ENCODE measurements at regions not wholly inside any gene's neighbourhood (a gene's known extent, or its start where the extent isn't known, plus 50 kb on each side); places are given as distances from the start of the nearest gene placed in this dataset.
"Not testable (repeated sequence)": the region's sequence is repeated elsewhere in the genome, so short reads cannot be mapped to it uniquely, and the experiment has no call there.

DNA sequence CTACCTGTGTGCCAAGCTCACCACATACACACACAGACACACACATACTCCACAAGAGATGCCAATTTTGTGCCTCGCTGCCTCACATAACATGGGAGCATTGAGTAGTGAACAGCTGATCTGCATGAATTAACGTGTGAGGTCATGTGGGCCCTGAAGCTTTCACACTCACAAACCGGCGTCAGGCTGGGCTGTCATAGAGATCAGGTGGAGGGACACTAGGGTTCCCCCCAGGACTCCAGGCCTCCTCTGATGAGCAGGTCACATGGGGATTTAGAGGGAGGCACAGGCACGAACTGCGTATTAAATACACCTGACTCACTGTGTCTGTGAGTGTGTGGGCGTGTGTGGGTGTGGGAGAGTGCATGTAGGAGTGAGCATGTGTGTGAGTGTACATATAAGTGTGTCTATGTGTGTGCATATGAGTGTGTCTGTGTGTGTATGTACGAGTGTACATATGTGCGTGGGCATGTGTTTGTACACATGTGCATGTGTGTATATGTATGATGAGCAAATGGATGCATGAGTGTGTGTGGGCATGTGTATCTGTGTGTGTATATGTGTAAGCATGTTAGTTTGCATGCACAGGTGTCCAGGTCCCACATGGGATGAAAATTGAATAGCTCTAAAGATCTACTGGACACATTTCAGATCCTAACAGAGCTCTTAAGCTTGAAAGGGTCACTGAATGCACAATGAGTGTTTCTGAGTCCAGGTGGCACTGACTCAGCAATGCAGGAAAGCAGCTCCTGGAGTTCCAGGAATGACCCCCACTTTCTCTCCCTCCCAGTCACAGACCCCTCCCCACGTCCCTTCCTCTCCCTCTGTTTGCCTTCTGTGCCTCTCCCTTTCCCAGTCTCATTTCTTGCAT lies 336.6 kb downstream of the PREX1 start:
- no peak for DNase-seq (ENCODE audit: low read depth)

DNA sequence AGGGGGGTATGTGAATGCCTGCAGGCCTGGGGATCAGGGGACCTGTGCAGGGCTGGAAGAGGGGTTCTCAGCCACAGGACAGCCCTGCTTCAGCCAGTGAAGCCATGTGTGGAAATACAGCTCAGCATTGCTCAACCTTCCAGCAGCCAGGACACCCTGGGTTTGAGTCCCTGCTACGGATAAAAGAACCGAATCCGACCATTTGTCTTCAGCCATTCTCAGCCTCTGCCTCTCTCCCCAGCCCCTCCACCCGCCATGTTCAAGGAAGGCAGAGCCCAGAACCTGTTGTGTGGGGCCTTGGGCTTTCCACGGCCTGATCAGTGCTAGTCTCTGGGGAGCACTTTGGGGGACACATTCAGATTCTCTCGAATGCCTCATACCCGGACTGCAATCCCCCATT lies 337.5 kb downstream of the PREX1 start:
- not testable (repeated sequence) for DNase-seq (ENCODE audit: low read depth)

DNA sequence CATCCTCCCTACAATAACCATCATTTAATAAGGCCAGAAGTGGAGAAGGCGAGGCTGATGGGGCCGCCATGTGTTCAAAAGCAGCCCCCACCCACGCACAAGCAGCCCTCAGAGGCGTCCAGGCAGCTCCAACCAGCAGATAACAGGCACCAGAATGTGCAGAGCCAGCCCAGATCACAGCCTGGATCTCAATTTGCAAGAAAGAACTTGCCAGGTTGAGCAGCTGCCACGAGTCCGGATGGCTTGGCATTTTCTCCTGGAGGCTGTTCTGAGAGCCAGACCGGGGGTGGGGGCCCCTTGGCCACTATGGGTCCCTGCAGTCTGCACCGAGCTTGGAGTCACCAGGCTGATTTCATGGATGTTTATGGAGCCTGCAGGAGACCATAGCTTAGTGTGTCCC lies 338.1 kb downstream of the PREX1 start:
- no peak for DNase-seq (ENCODE audit: low read depth)

DNA sequence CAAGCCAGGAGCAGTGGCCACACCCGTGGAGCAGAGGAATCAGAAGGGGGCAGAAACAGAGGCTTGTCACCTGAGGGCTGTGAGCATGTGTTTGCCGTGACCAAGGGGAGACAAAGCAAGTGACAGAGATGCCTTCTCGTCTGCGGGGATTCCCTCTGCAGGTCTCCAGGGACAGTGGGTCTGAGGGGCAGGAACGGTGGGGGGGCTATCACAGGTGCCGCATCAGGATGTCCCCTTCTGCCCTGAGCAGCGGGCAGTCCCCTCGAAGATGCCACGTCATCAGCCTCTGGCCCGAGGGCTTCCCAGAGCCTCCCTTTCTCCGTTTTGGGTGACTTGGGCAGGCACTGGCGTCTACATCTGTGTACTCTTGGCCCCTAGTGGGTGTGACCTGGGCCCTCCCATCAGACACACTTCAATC lies 338.7 kb downstream of the PREX1 start:
- DNase-seq (ENCODE audit: low read depth), result no peak

DNA sequence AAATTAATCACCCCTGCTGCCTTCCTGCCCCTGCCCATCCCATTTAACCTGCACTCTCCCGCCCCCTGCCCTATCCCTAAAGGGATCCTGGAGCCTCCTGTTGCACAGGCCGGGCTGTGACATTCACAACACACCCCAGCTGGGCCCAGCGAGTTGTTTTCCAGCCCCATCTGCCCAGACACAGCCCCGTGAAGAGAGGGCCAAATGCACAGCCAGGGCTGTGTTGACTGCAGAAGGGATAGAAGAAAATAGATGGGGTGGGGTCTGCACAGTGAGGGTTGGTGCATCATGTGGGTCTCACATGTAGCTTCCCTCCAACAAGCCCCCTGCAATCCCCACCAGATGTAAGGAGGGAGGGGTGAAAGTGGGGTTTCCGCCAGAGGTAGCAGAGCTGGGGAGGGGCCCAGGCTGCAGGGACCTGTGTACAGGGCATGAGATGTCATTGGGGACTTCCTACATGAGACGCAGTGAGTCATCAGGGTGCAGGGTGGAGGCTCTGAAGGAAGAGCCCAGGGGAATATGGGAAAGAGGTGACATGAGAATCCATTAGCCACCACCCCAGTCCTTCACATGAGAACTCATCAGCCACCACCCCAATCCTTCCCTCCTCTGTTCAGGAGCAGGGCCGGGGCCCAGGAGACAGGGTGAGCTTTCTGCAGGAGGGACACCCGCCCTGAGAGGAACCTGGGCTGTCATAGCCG lies 339.3 kb downstream of the PREX1 start:
- DNase-seq (ENCODE audit: low read depth), result not testable (repeated sequence)

DNA sequence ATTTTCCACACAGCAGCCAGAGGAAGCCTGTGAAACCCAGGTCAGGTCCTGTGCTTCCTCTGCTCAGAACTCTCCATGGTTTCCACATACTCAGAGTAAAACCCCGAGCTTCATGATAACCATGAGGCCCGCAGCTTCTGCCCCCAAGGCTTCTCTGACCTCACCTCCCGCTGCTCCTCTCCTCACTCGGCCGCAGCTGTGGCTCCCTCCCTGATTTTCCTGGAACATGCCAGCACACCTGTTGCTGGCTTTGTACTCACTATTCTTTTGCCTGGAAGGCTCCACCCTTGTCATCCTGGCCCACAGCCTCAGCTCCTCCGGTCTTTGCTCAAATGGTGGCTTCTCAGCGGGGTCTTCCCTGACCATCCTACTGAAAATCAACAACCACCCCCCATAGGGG lies 341.7 kb downstream of the PREX1 start:
- no peak for DNase-seq (ENCODE audit: low read depth)

DNA sequence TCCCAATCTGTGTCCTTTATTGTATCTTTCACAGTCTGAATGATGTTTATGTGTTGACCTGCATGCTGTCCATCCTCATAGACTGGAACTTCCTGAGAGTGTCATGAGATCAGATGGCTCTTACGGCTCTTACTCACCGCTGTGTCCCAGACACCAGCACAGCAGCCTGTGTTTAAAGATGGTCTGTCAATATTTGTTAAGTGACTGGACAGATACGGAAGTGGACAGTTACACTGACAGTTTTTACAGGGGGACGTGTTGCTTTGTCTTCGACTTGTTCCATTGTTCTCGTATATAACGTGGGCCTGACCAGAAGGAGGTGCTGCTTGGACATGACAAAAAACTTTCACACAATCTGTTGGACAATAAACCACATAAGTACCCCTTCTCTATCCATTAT lies 342.6 kb downstream of the PREX1 start:
- DNase-seq (ENCODE audit: low read depth), result not testable (repeated sequence)

DNA sequence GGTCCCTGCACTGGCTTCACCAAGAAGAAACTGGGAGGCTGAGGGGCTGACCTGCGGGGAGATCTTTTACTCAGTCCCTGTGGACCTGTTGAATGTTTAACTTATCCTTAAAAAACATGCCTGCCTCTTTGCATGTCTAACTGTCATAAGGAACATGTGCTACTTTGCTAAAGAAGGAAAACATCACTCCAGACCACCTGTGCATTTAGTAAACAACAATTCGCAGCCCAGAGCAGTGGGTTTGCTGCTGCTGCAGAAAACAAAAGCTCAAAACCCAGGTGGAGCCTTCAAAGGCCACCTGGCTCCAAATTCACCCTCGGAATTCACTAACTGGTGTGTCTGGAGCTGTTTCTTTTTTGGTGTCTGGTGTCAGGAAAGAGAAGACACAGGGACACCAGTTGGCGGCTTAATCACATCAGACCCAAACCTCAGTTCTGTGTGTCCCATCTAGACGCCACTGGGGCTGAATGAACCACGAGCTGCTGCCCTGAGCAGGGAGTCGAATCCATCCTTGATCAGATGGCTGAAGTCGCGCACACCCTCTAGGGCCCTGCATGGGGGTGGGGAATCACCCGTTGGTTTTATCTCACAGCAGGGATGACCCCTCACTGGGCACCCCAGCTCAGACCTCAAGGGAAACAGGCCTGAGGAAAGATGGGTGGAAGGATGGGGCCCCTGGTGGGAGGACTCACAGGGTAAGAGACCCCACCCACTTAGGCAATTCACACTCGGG lies 344.3 kb downstream of the PREX1 start:
- no peak for DNase-seq (ENCODE audit: low read depth)

DNA sequence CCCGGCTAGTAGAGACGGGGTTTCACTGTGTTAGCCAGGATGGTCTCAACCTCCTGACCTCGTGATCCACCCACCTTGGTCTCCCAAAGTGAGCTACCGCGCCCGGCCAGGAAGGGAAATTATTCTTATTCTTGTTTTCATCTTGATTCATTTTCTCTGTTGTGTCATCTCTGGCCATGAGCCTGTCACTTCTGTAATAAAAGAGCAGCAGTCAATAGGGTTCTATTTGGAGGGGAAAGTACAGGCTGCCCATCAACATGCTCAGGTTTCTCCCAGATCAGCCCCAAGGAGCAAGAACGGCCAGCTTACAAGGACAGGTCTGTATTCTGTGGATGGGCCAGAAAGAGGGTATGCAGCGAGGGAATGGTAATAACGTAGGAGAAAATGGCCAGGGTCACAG lies 345.0 kb downstream of the PREX1 start:
- DNase-seq (ENCODE audit: low read depth), result no peak

DNA sequence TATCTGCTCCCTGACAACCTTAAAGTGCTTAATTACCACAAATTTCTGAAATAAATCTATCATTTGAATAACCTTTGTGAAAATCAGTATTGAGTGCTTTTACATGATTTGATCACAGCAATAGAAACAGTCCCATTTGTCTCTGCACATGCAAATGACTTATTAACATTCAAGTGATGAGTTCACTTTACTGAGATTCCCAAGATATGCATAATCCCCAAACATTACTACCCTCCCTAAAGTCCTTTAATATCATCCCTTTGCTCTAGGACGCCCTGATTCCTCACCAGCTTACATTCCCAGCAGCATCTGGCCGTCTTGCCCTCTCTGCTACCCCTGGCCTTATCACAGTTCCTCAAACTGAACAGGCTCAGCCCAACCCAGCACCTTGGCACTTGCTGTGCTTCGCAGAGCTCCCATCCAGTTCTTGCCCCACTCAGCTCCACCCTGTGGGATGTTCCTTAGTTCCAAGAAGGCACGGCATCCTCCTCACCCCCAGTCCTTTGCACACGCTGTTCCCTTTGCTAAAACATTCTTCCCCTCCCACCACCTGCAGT lies 347.5 kb downstream of the PREX1 start:
- no peak for DNase-seq (ENCODE audit: low read depth)

DNA sequence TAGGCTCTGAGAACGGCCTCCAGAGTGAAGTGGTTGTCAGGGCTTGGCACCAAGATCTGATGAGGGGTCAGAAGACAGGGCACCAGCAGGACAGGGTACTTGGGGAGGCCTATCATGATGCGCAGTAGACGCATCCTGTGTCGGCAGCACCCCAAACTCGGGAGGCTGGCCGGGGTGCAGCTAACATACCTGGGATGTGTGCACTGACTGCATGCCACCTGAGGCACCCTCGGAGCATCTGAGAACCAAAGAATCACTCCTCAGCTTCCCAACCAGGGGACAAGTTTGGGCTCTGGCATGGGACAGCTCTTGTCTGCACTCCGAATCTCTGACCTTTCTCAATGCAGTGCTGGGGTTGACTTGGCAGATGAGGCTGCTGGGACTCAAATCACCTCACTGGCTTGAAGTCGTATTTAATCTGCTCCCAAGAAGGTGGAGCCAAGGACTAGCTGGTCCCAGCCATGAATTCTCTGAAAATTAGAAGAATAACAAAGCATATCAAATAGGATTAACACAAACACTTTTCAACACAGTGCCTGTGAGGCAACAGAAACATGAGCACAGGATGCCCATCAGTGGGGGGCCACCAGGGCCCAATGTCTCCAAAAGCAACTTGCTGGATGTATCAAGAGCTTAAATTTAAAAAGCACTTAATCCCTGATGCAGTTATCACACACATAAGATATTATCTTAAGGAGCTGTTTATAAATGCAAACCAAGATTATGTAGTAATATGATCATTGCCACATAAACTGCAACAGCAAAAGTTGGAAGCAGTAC lies 348.8 kb downstream of the PREX1 start:
- no peak for DNase-seq (ENCODE audit: low read depth)

DNA sequence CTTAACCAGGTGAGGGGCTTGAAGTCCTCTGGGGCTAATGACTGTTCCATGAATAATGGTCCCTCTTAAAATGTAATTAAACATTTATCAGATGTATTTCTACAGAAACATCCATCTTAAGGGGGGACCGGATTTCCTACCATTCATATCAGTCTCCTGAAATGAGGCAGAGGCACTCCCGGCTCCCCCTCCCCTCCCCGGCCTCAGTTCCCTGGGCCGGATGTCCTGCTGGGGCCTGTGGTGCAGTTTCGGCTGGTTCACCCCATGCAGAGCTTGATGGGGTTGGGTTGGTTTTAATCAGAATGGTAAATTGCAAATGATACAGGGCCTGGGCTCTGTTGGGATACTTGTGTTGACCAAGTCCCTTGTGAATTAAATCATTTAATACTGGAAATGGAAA lies 349.4 kb downstream of the PREX1 start:
- DNase-seq (ENCODE audit: low read depth), result no peak

DNA sequence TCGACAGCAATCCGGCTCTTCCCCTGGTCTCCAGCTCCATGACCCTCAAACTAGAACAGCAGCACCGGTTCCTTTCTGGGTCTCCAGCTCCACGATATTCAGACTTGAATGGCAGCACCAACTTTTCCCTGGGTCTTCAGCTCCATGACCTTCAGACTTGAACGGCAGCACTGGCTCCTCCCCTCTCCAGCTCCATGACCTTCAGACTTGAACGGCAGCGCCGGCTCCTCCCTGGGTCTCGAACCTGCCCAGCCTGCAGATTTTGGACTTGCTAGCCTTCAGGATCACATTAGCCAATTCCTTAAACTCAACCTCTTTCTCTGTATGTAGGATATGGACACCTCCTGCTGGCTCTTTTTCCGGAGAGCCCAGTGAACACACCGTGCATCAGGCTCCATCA lies 350.9 kb downstream of the PREX1 start:
- no peak for DNase-seq (ENCODE audit: low read depth)

DNA sequence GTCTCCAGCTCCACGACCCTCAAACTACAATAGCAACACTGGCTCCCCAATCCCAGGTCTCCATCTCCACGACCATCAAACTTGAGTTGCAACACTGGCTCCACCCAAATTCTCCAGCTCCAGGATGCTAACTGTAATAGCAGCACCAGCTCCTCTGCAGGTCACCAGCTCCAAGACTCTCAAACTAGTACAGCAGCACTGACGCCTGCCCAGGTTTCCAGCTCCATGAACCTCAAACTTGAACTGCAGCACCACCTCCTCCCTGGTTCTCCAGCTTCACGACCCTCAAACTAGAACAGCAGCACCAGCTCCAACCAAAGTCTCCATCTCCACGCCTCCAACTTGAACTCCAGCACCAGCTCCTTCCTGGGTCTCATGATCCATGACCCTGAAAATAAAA lies 353.8 kb downstream of the PREX1 start:
- no peak for DNase-seq (ENCODE audit: low read depth)

DNA sequence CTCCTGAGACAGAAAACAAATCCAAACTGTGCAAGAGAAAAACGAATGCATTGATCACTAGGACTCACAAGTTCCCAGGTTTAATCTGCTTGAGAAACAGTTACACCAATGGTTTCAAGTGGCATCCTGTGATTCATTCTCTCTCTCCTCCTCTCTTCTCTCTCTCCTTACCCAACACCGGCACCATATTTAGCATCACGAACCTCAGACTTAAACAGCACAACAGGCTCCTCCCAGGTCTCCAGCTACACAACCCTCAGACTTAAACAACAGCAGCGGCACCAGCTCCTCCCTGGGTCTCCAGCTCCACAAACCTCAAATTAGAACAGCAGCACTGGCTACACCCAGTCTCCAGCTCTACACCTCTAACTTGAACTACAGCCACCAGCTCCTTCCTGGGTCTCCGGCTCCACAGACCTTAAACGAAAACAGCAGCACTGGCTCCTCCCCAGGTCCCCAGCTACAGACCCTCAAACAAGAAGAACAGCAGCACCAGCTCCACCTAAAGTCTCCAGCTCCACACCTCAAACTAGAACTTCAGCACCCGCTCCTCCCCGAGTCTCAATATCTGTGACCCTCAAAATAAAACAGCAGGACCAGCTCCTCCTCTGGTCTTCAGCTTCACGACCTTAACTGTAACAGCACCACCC lies 355.9 kb downstream of the PREX1 start:
- no peak for DNase-seq (ENCODE audit: low read depth)

DNA sequence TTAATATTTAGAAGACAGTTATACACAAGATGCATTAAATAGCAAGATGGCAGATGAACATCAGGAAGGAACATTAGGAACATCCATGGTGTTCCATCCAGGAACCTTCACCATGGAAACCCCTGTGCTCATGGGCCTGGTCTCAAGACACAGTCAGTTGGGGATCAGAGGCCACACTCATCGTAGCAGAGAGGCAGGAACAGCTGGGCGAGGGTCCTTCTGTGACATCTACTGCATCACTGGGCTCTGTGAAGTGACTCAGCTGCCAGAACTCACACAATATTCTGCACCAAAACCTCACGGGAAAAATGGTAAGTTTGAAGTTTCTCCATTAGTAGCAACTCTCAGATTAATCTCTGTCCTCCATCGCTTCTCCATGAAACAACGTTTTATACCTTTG lies 356.6 kb downstream of the PREX1 start:
- DNase-seq (ENCODE audit: low read depth), result no peak

DNA sequence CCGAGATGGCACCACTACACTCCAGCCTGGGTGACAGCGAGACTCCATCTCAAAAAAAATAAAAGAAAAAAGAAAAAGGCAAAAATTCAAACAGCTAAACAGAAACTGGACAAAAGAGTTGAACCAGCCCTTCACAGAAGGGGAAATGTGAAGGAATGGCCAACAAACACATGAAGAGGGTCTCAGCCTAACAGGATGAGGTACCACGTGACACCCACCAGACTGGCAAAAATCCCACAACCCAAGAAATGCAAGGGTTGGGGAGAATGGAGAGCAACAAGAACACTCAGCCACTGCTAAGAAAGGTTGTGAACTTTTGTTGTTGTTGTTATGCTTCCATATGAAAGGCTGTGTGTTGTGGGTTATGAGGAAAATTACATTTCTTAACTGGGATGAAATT lies 357.7 kb downstream of the PREX1 start:
- DNase-seq (ENCODE audit: low read depth), result no peak

DNA sequence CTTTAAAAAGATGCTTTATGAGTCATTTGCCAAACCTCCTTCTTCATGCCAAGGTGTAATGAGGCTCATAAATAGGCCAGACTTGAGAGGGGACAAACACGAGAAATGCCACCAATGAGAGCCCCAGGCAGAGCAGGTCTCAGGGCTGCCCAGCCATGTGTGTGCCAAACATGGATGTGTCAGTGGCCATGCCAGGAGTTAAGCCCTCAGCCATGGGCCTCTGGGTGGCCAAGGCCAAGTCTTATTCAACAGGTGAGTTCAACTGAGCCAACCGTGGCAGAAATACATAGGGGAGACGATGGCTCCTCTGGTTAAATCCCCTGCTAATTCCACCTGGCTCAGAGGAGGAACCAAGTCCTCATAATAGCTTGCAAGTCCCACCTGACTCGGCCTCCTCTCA lies 358.8 kb downstream of the PREX1 start:
- DNase-seq (ENCODE audit: low read depth), result no peak

DNA sequence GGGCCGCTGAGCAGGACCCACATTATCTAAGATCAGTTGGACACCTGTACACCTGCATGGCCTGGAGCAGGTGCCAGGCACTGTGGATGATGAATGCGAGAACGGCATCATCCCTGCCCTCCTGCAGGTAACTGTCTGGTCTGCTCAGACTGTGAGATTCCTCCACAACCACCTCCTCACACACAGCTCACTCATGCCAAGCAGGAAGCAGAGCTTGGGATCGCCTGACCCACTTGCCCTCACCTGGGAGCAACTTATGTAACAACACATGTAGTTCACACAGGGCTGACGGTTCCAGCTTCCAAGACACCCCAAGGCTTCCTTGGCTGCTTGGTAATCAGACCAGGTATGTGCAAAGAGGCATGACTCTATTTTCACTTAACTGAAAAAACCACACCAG lies 359.2 kb downstream of the PREX1 start:
- DNase-seq (ENCODE audit: low read depth), result no peak

DNA sequence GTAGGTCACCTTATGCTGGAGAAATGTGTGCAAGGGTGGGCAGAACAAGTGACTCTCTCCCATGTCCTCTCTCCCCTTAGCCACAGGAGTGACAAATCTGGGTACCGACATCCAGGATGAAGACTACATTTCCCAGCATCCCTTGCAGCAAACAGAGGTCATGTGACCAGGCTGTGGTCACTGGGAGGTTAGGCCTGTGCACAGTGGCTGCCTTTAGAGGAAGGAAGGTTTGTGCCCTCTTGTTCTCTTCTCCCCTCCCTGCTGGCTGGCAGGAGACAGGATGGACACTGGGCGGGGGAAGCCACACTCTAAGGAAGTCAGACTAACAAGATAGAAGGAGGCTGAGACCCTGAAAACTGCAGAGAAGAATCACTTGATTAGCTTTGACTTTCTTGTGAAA lies 360.2 kb downstream of the PREX1 start:
- no peak for DNase-seq (ENCODE audit: low read depth)

DNA sequence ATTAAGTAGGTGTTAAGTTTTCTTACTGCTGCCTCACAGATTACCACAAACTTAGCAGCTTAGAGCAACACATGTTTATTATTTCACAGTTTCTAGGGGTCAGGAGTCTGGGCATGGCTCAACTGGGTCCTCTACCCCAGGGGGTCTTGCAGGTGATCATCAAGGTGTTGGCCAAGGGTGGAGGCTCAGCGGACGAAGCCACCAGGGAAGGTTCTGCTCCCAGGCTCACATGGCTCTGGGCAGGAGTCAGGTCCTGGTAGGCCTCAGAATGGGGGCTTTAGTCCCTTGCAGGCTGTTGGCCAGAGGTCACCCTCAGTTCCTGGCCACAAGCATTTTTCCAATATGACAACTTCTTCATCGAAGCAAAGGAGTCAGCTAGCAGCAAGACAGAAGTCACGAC lies 362.5 kb downstream of the PREX1 start:
- no peak for DNase-seq (ENCODE audit: low read depth)
